HPDE6-E6E7 (cell line): ENCODE measurements at regions not wholly inside any gene's neighbourhood (a gene's known extent, or its start where the extent isn't known, plus 50 kb on each side); places are given as distances from the start of the nearest gene placed in this dataset.

ENCODE experiments used
- DNase-seq: peaks from one replicate; pipeline ENCODE4 v3.0.0; 2011; ENCODE audit warnings: missing footprints; ENCODE audit errors: extremely low spot score

- no peak for DNase-seq
These were observed 745.2 kb upstream of the GCFC2 start for GRCh38 chr2:76455910-76456309.

DNA sequence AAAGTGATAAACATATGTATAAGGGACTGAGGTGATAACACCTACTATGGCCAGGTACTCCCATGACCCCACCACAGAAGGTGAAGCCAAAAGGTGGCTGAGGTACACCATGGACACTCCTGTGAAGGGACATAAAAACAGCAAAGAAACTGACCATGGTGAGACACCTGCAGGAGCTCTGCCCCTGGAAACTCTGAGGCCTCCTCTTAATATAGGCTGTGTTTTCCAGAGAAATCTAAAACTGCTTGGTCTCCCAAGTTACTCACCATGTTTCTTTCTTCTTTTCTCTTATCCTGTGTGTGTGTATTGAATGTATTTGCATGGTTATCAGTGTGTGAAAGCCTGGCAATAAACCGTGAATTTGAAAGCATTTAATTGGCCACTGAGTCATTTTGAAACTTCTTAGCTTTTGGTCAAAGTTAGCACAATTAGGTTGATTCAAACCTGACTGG, 739.3 kb upstream of the GCFC2 start:
- DNase-seq = no peak

- no peak for DNase-seq
These were observed 738.2 kb upstream of the GCFC2 start for GRCh38 chr2:76448956-76449355.

- DNase-seq = no peak
These were observed 736.6 kb upstream of the GCFC2 start for GRCh38 chr2:76447294-76447693.

DNA sequence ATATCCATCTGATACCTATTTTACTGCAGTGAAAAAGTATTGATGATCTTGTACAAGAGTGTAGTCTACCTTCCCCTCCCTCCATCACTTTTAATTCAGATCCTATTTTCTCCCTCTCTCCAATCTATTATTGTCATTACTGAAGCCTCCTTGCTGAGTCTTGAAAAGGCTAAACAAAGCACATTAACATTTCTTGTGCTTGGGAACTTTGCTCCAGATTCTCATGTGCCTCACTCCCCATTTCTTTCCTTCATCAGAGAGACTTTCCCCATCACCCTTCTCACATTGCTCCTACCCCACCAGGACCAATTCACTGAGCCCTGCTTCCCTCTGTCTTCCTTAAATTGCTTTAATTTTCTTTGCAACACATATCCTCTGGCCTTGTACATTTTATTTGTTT, 736.2 kb upstream of the GCFC2 start:
- DNase-seq = no peak

DNA sequence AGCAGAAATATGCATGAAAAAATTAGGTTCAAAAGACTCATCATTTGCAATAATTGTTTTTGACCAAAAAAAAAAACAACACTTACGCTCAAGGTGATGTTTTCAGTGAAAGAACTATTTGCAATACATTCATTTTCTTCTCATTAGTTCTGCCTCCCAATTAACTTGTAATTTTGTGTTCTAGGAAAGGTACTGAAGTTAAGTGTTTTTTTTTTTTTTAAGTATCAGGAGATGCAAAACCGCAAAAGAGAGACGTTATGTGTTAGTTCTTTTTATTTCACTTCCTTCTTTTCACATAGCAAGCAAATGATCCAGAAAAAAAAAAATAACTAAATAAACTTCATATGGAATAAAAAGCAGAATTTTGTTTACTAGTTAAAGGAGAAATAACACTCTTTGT, 735.2 kb upstream of the GCFC2 start:
- DNase-seq = no peak

DNA sequence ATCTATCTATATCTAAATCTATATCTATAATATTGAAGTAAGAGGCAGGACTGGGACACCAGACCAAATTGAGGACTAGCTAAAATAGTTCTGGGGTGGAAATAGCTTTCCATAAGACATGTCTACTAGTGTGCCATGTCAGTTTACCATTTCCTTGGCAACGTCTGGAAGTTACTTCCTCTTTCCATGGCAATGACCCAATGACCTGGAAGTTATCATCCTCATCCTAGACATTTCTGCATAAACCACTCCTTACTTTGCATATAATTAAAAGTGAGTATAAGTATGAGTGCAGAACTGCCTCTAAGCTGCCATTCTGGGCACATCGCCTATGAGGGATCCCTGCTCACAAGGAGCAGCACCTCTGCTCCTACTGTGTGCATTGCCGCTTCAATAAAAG, 734.0 kb upstream of the GCFC2 start:
- DNase-seq = no peak

- no peak for DNase-seq
These were observed 726.8 kb upstream of the GCFC2 start for GRCh38 chr2:76437564-76437963.

DNA sequence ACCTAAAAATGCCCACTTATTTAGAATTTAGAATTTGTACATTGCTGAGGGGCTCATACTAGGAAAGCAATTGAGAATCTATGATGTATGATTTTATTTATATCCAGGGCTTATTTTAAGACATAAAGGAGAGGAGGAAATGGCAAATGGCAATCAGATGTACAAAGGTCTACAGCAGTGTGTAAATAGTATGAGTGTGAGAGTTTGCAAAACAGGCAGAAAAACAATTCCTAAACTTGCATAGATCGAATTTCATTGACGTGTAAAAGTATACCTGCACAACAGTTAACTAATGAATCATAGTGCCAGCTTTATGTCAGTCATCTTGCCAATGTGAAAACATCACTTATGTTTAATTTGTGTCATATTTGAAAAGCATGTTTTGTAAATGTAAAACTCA, 718.7 kb upstream of the GCFC2 start:
- DNase-seq = no peak

DNA sequence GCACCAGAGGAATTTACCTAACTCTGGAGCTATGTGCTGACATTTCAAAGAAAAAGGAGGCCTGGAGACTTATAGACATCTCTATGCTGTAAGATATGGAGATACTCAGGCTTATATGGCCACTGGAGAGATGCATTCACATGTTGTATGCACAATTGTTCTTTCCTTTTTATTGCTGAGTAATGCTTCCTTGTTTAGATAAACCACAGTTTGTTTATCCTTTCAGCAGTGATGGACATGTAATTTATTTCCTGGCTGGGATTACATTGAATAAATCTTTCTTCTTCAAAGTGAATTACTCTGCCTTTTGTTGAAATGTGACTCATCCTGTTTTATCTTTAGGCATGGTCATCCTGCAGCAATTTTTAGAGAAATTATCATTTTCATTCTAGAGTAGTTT, 716.7 kb upstream of the GCFC2 start:
- no peak for DNase-seq

GRCh38 chr2:76415821-76416220, 705.1 kb upstream of the GCFC2 start:
- DNase-seq = no peak

GRCh38 chr2:76413436-76413835, 702.7 kb upstream of the GCFC2 start:
- DNase-seq = no peak

GRCh38 chr2:76406134-76406855, 695.6 kb upstream of the GCFC2 start:
- no peak for DNase-seq

DNA sequence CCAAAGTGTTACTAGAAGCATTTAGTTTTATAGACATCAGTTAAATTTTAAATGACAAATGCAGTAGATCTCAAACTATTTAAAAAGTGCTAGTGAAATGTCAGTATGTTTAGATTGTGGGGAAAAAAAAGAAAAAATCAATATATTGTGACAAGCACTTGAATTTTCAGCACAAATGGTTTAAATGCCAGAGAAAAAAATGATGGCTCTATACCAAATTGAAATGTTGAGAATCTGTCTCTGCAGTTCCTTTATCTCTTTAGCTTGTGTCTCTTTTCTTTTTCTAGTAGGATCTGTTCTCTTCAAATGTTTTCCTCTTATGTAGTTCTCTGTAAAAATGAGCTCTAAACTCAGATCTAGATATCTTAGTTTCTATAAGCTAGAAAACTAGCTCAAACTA, 682.6 kb upstream of the GCFC2 start:
- DNase-seq = no peak

- no peak for DNase-seq
These were observed 681.0 kb upstream of the GCFC2 start for GRCh38 chr2:76391678-76392077.

- DNase-seq = no peak
These were observed 676.6 kb upstream of the GCFC2 start for GRCh38 chr2:76387294-76387693.

DNA sequence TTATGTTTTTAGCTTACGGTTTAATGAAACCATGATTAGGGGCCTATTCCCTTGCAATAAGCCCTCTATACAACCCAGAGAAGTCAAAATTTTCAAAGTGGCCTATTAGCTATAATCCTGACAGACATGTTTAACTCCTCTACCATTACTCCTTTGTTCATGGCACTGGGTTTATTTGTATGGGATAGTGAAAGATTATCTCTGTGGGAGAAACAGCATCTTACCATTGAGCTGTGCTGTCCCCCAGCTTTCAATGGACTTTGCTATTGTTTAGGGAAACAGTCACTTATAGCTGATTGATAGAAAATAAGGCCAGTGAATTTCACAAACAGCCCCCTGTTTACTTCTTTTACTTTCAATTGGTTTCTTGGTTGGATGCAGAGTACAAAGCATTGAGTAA, 675.2 kb upstream of the GCFC2 start:
- no peak for DNase-seq

- no peak for DNase-seq
These were observed 670.9 kb upstream of the GCFC2 start for GRCh38 chr2:76381624-76382023.

GRCh38 chr2:76378140-76378539, 667.4 kb upstream of the GCFC2 start:
- DNase-seq = no peak

DNA sequence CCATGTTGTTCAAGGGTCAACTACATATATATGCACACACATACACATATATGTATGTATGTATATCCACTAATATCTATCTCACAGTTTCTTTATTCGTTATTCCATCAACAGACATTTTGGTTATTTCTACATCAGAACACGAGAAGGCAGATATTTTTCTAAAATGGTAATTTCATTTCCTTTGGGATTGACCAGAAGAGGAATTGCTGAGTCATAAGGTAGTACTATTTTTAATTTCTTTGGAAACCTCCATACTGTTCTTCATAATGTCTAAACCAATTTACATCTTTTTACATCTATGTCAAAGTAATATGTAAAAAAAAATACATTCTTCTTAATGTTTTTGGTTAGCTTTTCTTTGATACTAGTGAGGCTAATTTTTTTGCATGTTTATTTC, 630.7 kb upstream of the GCFC2 start:
- DNase-seq = no peak

DNA sequence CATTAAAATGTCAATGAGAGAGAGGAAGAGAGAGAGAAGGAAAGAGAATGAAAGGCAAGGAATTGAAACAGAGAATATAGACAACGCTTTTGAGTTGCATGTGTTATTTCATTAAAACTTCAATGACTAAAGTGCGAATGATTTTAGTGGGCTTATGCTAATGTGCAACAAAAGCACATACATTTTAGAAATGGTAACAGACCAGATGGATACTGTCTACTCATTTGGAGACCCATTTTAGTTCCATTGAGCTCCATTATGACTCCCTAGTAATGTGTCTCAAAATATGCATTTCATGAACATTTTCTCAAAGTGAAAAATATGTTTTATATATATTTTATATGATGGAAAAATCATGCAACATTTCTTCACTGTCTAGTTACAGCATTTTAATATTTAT, 622.2 kb upstream of the GCFC2 start:
- no peak for DNase-seq

- no peak for DNase-seq
These were observed 620.1 kb upstream of the GCFC2 start for GRCh38 chr2:76330865-76331264.

- DNase-seq = no peak
These were observed 615.9 kb upstream of the GCFC2 start for GRCh38 chr2:76326636-76327035.

GRCh38 chr2:76323381-76323780, 612.7 kb upstream of the GCFC2 start:
- no peak for DNase-seq
